ENCODE measurements at regions not wholly inside any gene's neighbourhood (a gene's known extent, or its start where the extent isn't known, plus 50 kb on each side); places are given as distances from the start of the nearest gene placed in this dataset.

- H2AK5ac ChIP-seq (ENCODE audit: low read depth, low read length) = no peak overlapping the region
- H3K36me3 ChIP-seq (ENCODE audit: control insufficient read depth in 2 of 4, insufficient read depth in 4 of 4, low read length in 3 of 4) = no peaks in the 10 kb centered on the region
- no peak overlapping the region for H3K27ac ChIP-seq (ENCODE audit: low read depth, low read length)
- H2AFZ ChIP-seq (ENCODE audit: low read length) = no peak overlapping the region
- CTCF ChIA-PET (ENCODE audit: partially characterized antibody) = no interaction called here
- H4K20me1 ChIP-seq (replicated peaks in 1 of 2; ENCODE audit: control insufficient read depth in 1 of 2, insufficient read depth in 2 of 2, low read length in 2 of 2) = no peaks in the 10 kb centered on the region
- H3K9ac ChIP-seq (replicated peaks in 1 of 4; ENCODE audit: extremely low read depth in 1 of 4, low read depth in 3 of 4, low read length in 3 of 4) = no peak overlapping the region
- H3K4ac ChIP-seq (replicated peaks; ENCODE audit: insufficient read length, low read depth, low read length) = no peak overlapping the region
- no peak for FAIRE-seq
- no peak overlapping the region for H3K14ac ChIP-seq (ENCODE audit: insufficient read length)
- no peak overlapping the region for H3K56ac ChIP-seq (replicated peaks; ENCODE audit: insufficient read length, low read depth, low read length)
- H3K9me3 ChIP-seq (ENCODE audit: insufficient read depth in 2 of 2, low read depth in 1 of 2, low read length in 1 of 2) = peaks cover 4 to 7% of the 10 kb centered on the region in 2 experiments; a peak in 2 of 4 replicates
- H2BK20ac ChIP-seq (ENCODE audit: low read length) = no peak overlapping the region
- no peak overlapping the region for H2BK12ac ChIP-seq (ENCODE audit: low read depth, low read length)
- H3K79me2 ChIP-seq (ENCODE audit: control insufficient read depth in 1 of 2, insufficient read depth in 2 of 2, low read length in 2 of 2) = no peaks in the 10 kb centered on the region
- no peaks in the 10 kb centered on the region for H3K23me2 ChIP-seq (ENCODE audit: low read depth, low read length)
- H3K4me1 ChIP-seq (replicated peaks in 1 of 4; ENCODE audit: control insufficient read depth in 3 of 4, insufficient read depth in 4 of 4, low read length in 3 of 4) = no peaks in the 10 kb centered on the region
- H3K4me2 ChIP-seq (ENCODE audit: insufficient read depth in 1 of 2, low read depth in 2 of 2, low read length in 2 of 2) = no peak overlapping the region
- H3K27me3 ChIP-seq (replicated peaks in 1 of 4; ENCODE audit: control insufficient read depth in 3 of 4, extremely low read depth in 1 of 4, insufficient read depth in 3 of 4, low read length in 3 of 4) = no peaks in the 10 kb centered on the region
- H2BK120ac ChIP-seq (replicated peaks; ENCODE audit: low read depth, low read length) = no peak overlapping the region
- no peak overlapping the region for H3K18ac ChIP-seq (ENCODE audit: extremely low read depth, low read length)
- H4K8ac ChIP-seq (ENCODE audit: extremely low read depth, insufficient read depth, low read length) = no peak overlapping the region
- no peak overlapping the region for H2BK15ac ChIP-seq (ENCODE audit: low read length)
- WGBS, 2 experiments (ENCODE audit: extremely low coverage in 1 of 2, insufficient coverage in 1 of 2, insufficient read length in 1 of 2, insufficient replicate concordance in 2 of 2, low coverage in 1 of 2, low lambda C conversion rate in 2 of 2, missing lambda C conversion rate in 1 of 2) = 100% methylated on average over 3 of the region's 3 CpGs; no CpG with 5 or more reads in 1 of the 2 experiments
- DNase-seq (ENCODE audit: low read depth in 1 of 2, low spot score in 2 of 2) = no peak
- no peak overlapping the region for H3K23ac ChIP-seq (ENCODE audit: insufficient read length)
- no peak overlapping the region for H2BK5ac ChIP-seq (ENCODE audit: low read depth, low read length)
- POLR2A ChIA-PET (ENCODE audit: partially characterized antibody) = no interaction called here
- no peaks in the 10 kb centered on the region for H3K79me1 ChIP-seq (ENCODE audit: low read depth, low read length)
- no peak overlapping the region for H3K4me3 ChIP-seq (ENCODE audit: extremely low read depth in 1 of 4, insufficient read depth in 2 of 4, low read depth in 3 of 4, low read length in 4 of 4)
- no peak overlapping the region for H4K5ac ChIP-seq (ENCODE audit: insufficient read length, low read depth, low read length)
- H4K91ac ChIP-seq (replicated peaks; ENCODE audit: insufficient read length, low read length) = no peak overlapping the region
- TF ChIP-seq SUZ12 (IDR thresholded peaks at IDR 0.05; ENCODE audit: low read length) = no peak
- TF ChIP-seq GABPA (IDR thresholded peaks at IDR 0.05; ENCODE audit: borderline replicate concordance, insufficient read depth, low read length) = no peak
- TF ChIP-seq E2F6 (IDR thresholded peaks at IDR 0.05) = no peak
- TF ChIP-seq CHD2 (IDR thresholded peaks at IDR 0.05; ENCODE audit: low read length) = no peak
- TF ChIP-seq TAF7 (optimal IDR thresholded peaks at IDR 0.05; ENCODE audit: borderline replicate concordance, low read depth, low read length) = no peak
- no peak for TF ChIP-seq GTF2F1 (IDR thresholded peaks at IDR 0.05; ENCODE audit: borderline replicate concordance, low read depth, low read length)
- no peak for TF ChIP-seq ZNF274 (IDR thresholded peaks at IDR 0.05; ENCODE audit: borderline replicate concordance, extremely low read depth, low read length)
- TF ChIP-seq KDM4A (IDR thresholded peaks at IDR 0.05; ENCODE audit: low read depth, low read length, severe bottlenecking) = no peak
- TF ChIP-seq RFX5 (IDR thresholded peaks at IDR 0.05; ENCODE audit: borderline replicate concordance, low read depth, low read length) = no peak
- no peak for TF ChIP-seq POU5F1 (IDR thresholded peaks at IDR 0.05; ENCODE audit: low read depth, low read length)
- TF ChIP-seq CTBP2 (IDR thresholded peaks at IDR 0.05; ENCODE audit: borderline replicate concordance, insufficient read depth, insufficient read length, low read length) = no peak
- no peak for TF ChIP-seq KDM1A (IDR thresholded peaks at IDR 0.05; ENCODE audit: borderline replicate concordance, low read length)
- TF ChIP-seq KDM5A (IDR thresholded peaks at IDR 0.05; ENCODE audit: low read length) = no peak
- no peak for TF ChIP-seq SP1 (IDR thresholded peaks at IDR 0.05; ENCODE audit: low read depth, low read length)
- no peak for TF ChIP-seq MAFK (IDR thresholded peaks at IDR 0.05; ENCODE audit: low read depth, low read length)
These were observed 559.8 kb upstream of the TECRL start for GRCh38 chr4:64969081-64969480.
